ENCODE measurements at regions not wholly inside any gene's neighbourhood (a gene's known extent, or its start where the extent isn't known, plus 50 kb on each side); places are given as distances from the start of the nearest gene placed in this dataset.

GRCh38 chr7:42502022-42502421, 265.0 kb upstream of the GLI3 start:
- no peak overlapping the region for H3K4me3 ChIP-seq (ENCODE audit: insufficient read depth, low read depth, low read length)
- peaks cover 1% of the 10 kb centered on the region for H3K4me1 Mint-ChIP-seq (ENCODE audit: low read depth, unreplicated experiment)
- H3K79me2 ChIP-seq (ENCODE audit: insufficient read depth, low read length): no peaks in the 10 kb centered on the region
- no peaks in the 10 kb centered on the region for H3K36me3 Mint-ChIP-seq (ENCODE audit: low read depth, unreplicated experiment)
- peak; percentile 37 for FAIRE-seq
- H3K9me3 Mint-ChIP-seq (ENCODE audit: unreplicated experiment): peaks cover 3% of the 10 kb centered on the region
- no peak overlapping the region for H2AFZ ChIP-seq (ENCODE audit: low read depth, low read length)
- H3K27ac ChIP-seq (ENCODE audit: low read depth, low read length): no peak overlapping the region
- no peaks in the 10 kb centered on the region for H3K36me3 ChIP-seq (ENCODE audit: insufficient read depth, low read length)
- no peak overlapping the region for H3K9ac ChIP-seq (ENCODE audit: low read length)
- peak; percentile 46 for DNase-seq (ENCODE audit: low read depth)
- no peak overlapping the region for H3K27ac Mint-ChIP-seq (ENCODE audit: unreplicated experiment)
- H3K27me3 ChIP-seq (ENCODE audit: insufficient read depth, low read length): no peaks in the 10 kb centered on the region
- H3K4me2 ChIP-seq (ENCODE audit: low read length): no peak overlapping the region
- TF ChIP-seq EZH2 (IDR thresholded peaks at IDR 0.05; ENCODE audit: insufficient read depth, low read length) (no peak), CTCF (IDR thresholded peaks at IDR 0.05; ENCODE audit: insufficient read depth, low read depth, low read length) (no peak)
- no peaks in the 10 kb centered on the region for H3K27me3 Mint-ChIP-seq (ENCODE audit: low read depth, unreplicated experiment)
- H3K9me3 ChIP-seq (ENCODE audit: insufficient read depth, low read depth, low read length): no peaks in the 10 kb centered on the region
- H3K4me1 ChIP-seq (ENCODE audit: insufficient read depth, low read length): peaks cover 3% of the 10 kb centered on the region
- no peaks in the 10 kb centered on the region for H4K20me1 ChIP-seq (ENCODE audit: insufficient read depth, low read length)
- H3K4me3 Mint-ChIP-seq (ENCODE audit: unreplicated experiment): no peak overlapping the region

- no peaks in the 10 kb centered on the region for H3K79me2 ChIP-seq (ENCODE audit: insufficient read depth, low read length)
- H3K9me3 ChIP-seq (ENCODE audit: insufficient read depth, low read depth, low read length): no peaks in the 10 kb centered on the region
- DNase-seq (ENCODE audit: low read depth) (peak; percentile 72), FAIRE-seq (no peak)
- H3K4me1 ChIP-seq (ENCODE audit: insufficient read depth, low read length): peaks cover 11% of the 10 kb centered on the region
- Mint-ChIP-seq H3K4me3 (ENCODE audit: unreplicated experiment) (no peak overlapping the region), H3K27me3 (ENCODE audit: low read depth, unreplicated experiment) (peaks cover 4% of the 10 kb centered on the region), H3K9me3 (ENCODE audit: unreplicated experiment) (no peaks in the 10 kb centered on the region), H3K36me3 (ENCODE audit: low read depth, unreplicated experiment) (no peaks in the 10 kb centered on the region), H3K4me1 (ENCODE audit: low read depth, unreplicated experiment) (peaks cover 23% of the 10 kb centered on the region), H3K27ac (ENCODE audit: unreplicated experiment) (peak overlapping the region; percentile 93)
- no peak for TF ChIP-seq CTCF (IDR thresholded peaks at IDR 0.05; ENCODE audit: insufficient read depth, low read depth, low read length)
- no peak for TF ChIP-seq EZH2 (IDR thresholded peaks at IDR 0.05; ENCODE audit: insufficient read depth, low read length)
- no peaks in the 10 kb centered on the region for H3K36me3 ChIP-seq (ENCODE audit: insufficient read depth, low read length)
- peaks cover 11% of the 10 kb centered on the region for H3K27me3 ChIP-seq (ENCODE audit: insufficient read depth, low read length)
- H2AFZ ChIP-seq (ENCODE audit: low read depth, low read length): no peak overlapping the region
- H3K9ac ChIP-seq (ENCODE audit: low read length): no peak overlapping the region
- H4K20me1 ChIP-seq (ENCODE audit: insufficient read depth, low read length): no peaks in the 10 kb centered on the region
- H3K27ac ChIP-seq (ENCODE audit: low read depth, low read length): no peak overlapping the region
- peak overlapping the region; percentile 4 for H3K4me2 ChIP-seq (ENCODE audit: low read length)
- no peak overlapping the region for H3K4me3 ChIP-seq (ENCODE audit: insufficient read depth, low read depth, low read length)
Observed at GRCh38 chr7:42495256-42495655, 258.2 kb upstream of the GLI3 start.

DNA sequence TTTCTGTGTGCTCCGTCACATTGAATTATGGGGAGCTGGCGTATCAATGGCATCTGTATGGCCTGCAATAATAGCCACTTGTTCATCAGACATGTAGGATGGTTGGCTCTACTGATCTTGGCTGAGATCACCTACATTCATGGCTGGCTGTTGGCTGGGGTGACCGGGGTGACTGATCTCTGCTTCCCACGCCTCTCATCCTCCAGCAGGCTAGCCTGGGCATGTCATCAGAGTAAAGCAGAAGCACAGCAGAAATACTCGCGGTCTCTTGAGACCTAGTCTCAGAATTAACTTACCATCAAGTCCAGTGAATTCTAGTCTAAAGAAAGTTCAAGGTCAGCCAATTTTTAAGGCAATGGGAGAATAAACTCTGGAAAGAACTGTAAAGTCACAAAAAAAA, 257.7 kb upstream of the GLI3 start:
- H3K36me3 ChIP-seq (ENCODE audit: insufficient read depth, low read length): no peaks in the 10 kb centered on the region
- H3K9ac ChIP-seq (ENCODE audit: low read length): no peak overlapping the region
- no peak overlapping the region for H2AFZ ChIP-seq (ENCODE audit: low read depth, low read length)
- no peaks in the 10 kb centered on the region for H3K79me2 ChIP-seq (ENCODE audit: insufficient read depth, low read length)
- no peak for TF ChIP-seq EZH2 (IDR thresholded peaks at IDR 0.05; ENCODE audit: insufficient read depth, low read length)
- no peak for TF ChIP-seq CTCF (IDR thresholded peaks at IDR 0.05; ENCODE audit: insufficient read depth, low read depth, low read length)
- no peak overlapping the region for H3K4me3 ChIP-seq (ENCODE audit: insufficient read depth, low read depth, low read length)
- peaks cover 4% of the 10 kb centered on the region for H3K27me3 Mint-ChIP-seq (ENCODE audit: low read depth, unreplicated experiment)
- H3K4me1 ChIP-seq (ENCODE audit: insufficient read depth, low read length): peaks cover 11% of the 10 kb centered on the region
- no peaks in the 10 kb centered on the region for H4K20me1 ChIP-seq (ENCODE audit: insufficient read depth, low read length)
- peak overlapping the region; percentile 4 for H3K4me2 ChIP-seq (ENCODE audit: low read length)
- H3K27ac Mint-ChIP-seq (ENCODE audit: unreplicated experiment): peak overlapping the region; percentile 93
- H3K27ac ChIP-seq (ENCODE audit: low read depth, low read length): no peak overlapping the region
- H3K4me3 Mint-ChIP-seq (ENCODE audit: unreplicated experiment): no peak overlapping the region
- no peaks in the 10 kb centered on the region for H3K9me3 Mint-ChIP-seq (ENCODE audit: unreplicated experiment)
- H3K4me1 Mint-ChIP-seq (ENCODE audit: low read depth, unreplicated experiment): peaks cover 23% of the 10 kb centered on the region
- peaks cover 11% of the 10 kb centered on the region for H3K27me3 ChIP-seq (ENCODE audit: insufficient read depth, low read length)
- peak; percentile 42 for DNase-seq (ENCODE audit: low read depth)
- no peaks in the 10 kb centered on the region for H3K9me3 ChIP-seq (ENCODE audit: insufficient read depth, low read depth, low read length)
- FAIRE-seq: no peak
- H3K36me3 Mint-ChIP-seq (ENCODE audit: low read depth, unreplicated experiment): no peaks in the 10 kb centered on the region

All from astrocyte (in vitro differentiated cells and primary cell).